LNCaP clone FGC (cell line): ENCODE measurements at regions not wholly inside any gene's neighbourhood (a gene's known extent, or its start where the extent isn't known, plus 50 kb on each side); places are given as distances from the start of the nearest gene placed in this dataset.

Source experiments
- DNase-seq: peaks from one replicate; pipeline ENCODE4 v3.0.0-alpha.2; 2011; ENCODE audit warnings: low read depth
- H3K4me3 ChIP-seq: 2 replicates; pipeline ENCODE4 v1.5.1; 2011; ENCODE audit warnings: mild to moderate bottlenecking, low read depth, low read length, control low read depth
- CTCF ChIP-seq: IDR thresholded peaks from 2 replicates; pipeline ENCODE4 v1.5.1; 2012; ENCODE audit warnings: mild to moderate bottlenecking; ENCODE audit not compliant: control insufficient read depth, insufficient read depth; ENCODE audit errors: extremely low read depth

GRCh38 chr1:9179463-9180110, 50.7 kb upstream of the GPR157 start:
- no peak for DNase-seq
- no peak for TF ChIP-seq CTCF
- H3K4me3 ChIP-seq = no peak overlapping the region

DNA sequence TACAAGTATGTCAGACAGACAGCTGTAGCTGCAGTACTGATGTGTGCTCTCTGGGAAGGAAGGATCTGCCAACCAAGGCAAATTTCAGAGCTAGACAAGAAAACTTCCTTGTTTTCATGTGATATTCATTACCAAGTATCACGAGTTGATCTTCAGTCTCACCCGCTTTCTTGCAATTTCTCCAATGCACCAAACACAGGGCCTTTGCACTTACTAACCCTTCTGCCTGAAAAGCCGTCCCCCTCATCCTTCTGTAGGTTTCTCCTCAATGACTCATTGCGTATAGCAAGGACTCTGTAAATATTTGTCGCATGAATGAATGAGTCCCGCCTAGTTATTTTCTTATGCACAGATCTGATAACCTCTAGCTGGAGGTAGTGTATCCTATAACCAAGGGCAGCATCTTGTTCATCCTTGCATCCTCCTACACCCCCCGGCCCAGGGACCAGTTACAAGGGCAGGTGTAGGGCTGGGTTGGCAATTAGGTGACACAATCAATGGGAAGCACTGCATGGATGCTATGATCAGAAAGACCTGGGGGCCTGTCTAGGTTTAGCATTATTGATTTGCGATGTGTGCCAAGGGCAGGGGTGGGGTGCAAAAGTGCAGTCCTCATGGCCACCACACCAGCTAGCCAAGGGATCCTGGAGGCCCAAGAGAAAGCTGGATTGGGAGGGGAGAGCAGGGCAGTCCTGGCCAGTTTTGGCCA, 51.4 kb upstream of the GPR157 start:
- no peak for DNase-seq
- peak overlapping the region; percentile 91 for H3K4me3 ChIP-seq
- TF ChIP-seq CTCF = no peak

DNA sequence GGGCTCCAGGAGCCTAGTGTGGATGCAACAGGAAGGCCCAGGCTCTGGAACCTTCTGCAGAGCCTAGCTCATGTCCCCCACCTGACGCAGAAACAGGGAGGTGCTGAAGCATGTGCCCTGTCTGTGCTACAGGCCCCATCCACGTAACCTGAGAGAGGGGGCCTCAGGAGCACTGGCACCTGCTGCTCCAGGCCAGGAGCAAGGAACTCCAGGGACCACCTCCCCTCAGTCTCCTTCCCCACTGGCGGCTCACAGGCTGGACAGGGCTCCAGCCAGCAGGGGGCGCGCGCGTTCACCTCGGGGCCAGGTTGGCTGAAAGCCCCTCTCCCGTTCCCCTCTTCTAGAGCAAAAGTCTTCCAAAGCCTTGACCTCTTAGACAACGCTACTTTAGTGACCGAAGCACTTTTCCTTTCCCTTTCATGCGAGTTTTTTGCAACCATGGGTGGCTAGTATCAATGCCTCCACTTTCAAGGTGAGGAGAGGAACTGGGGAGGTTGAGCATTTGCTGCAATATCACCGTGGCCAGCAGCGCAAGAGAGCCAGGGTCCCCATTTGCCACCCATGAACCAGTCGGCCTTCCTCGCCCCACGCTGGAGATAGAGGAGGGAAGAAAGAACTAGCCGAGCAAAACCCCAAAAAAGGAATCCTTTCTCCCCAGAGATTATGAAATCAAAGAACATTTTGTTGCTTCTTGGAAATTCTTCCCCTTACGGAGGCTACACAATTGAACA, 52.4 kb upstream of the GPR157 start:
- DNase-seq = no peak
- peak; percentile 96 for TF ChIP-seq CTCF
- peak overlapping the region; percentile 91 for H3K4me3 ChIP-seq

GRCh38 chr1:9181990-9182783, 52.4 kb upstream of the H6PD start:
- peak; percentile 50 for TF ChIP-seq CTCF
- peak overlapping the region; percentile 91 for H3K4me3 ChIP-seq
- no peak for DNase-seq

GRCh38 chr1:9182784-9183257, 51.8 kb upstream of the H6PD start:
- no peak for DNase-seq
- H3K4me3 ChIP-seq = peak overlapping the region; percentile 91
- TF ChIP-seq CTCF = no peak

GRCh38 chr1:9183441-9183840, 51.1 kb upstream of the H6PD start:
- peak overlapping the region; percentile 91 for H3K4me3 ChIP-seq
- TF ChIP-seq CTCF = no peak
- DNase-seq = no peak
